NCI-H1694 (cell line): ENCODE measurements at regions not wholly inside any gene's neighbourhood (a gene's known extent, or its start where the extent isn't known, plus 50 kb on each side); places are given as distances from the start of the nearest gene placed in this dataset.
"Not testable (repeated sequence)": the region's sequence is repeated elsewhere in the genome, so short reads cannot be mapped to it uniquely, and the experiment has no call there.

Source experiments
- DNase-seq: peaks from one replicate; lab custom pipeline; 2025; lab: John Stamatoyannopoulos, UW

GRCh38 chr14:85156319-85156718, 373.6 kb upstream of the FLRT2 start:
- no peak for DNase-seq

DNA sequence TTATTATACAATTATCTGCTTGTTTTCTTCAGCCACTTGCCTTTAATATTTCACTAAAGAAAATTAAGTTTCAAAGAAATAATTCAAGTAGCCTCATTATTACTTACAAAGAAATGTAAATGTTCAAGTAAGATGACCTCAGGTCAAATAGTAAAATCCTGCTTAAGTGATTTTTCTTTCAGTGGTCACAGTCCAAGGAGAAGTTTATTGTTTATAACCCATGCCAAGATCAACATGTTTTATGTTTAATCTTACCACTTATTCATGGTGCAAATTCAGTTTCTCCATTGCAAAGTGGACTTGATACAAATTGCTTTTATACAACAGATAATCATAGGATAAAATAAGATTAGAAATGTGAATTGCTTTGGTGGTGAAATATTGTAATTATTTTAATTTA, 370.2 kb upstream of the FLRT2 start:
- DNase-seq, result no peak

DNA sequence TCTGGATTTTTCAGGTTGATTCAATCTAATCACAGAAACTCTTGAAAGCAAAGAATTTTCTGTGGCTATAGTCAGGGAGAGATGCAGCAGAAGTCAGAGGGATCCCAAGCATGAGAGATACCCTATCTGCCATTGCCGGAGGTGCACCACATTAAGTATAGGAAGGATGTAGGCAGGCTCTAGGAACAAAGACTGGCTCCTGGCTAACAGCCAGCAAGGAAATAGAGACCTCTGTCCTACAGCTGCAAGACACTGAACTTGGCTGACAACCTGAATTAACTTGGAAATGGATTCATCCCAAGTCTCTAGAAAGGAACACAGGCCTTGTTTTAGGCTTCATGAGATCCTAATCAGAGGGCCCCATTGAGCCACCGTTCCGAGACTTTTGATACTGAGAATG, 364.9 kb upstream of the FLRT2 start:
- no peak for DNase-seq

- no peak for DNase-seq
Observed at GRCh38 chr14:85169381-85169780, 360.6 kb upstream of the FLRT2 start.

DNA sequence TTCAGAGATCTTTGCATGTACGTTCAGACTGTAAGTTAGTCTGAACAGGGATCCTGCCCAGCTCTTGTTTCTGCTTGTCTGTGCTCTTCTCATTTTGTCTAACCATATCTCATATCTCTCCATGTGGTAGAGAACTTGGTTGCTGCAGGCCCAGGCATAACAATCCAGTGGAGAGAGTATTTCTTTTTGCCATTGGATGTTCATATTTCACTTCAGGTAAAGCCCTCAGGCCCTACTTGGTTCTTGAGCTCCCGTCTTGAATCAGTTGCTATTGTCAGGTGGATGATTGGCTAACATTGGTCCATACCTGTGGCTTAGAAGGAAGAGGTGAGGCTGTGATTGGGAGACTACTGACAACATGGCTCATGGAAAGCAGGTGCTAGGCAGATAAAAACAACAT, 357.7 kb upstream of the FLRT2 start:
- no peak for DNase-seq

GRCh38 chr14:85172889-85173477, 357.0 kb upstream of the FLRT2 start:
- no peak for DNase-seq

GRCh38 chr14:85175556-85175955, 354.4 kb upstream of the FLRT2 start:
- DNase-seq, result no peak

- no peak for DNase-seq
Observed at GRCh38 chr14:85178864-85179263, 351.1 kb upstream of the FLRT2 start.

GRCh38 chr14:85180876-85181275, 349.1 kb upstream of the FLRT2 start:
- no peak for DNase-seq

DNA sequence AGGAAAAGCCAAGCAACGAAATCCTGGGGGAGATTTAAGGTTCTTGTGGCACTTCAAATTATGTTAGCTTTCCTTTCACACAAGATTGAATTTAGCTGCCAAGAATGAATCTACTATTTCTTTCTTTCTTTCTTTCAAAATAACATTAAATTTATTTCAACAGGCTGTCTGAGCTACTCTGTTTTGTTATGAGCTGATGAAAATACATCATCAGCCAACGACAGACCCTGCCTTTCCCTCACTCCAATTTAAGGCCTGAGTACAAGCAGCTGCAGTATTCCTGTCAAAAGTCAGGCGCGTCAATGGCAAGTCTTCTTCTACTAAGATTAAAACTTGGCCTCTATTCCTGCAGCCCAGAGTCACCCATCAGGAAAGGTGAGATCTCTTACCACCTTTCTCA, 347.7 kb upstream of the FLRT2 start:
- DNase-seq, result no peak

DNA sequence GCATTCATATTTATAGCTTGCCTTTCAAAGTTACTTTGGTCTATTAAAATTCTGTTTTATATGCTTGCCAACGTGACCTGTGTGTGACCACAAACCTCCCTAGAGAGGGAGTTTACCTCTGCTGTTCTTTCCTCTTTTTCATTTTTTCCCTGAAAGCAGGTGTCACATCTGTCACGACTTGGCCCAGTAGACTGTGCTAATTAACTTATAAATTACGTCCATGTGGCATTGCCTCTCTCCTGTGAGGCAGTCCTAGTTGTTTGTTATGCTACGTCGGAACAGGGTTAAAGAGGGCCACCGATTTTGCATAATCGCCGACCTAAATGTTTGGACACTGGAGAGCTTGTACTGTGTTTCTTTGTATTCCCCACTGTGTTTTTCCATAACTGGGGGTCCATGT, 343.9 kb upstream of the FLRT2 start:
- DNase-seq, result peak; percentile 84

DNA sequence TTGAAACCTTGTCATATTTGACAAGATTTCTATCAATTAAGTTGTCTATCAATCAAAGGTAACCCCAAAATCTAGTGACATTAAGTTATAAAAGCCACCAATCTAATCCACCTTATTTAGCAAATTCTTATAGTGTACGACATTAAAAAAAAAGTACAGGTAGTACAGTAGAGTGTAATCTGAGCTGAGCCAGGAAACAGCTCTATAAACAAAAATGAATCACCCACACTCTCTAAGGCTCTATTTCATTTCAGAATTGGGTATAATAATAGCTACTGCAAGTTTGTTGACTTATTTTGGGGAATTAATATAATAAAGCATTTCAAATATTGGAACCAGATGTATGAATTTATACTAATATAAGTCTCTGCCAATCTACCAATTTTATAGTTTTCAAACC, 342.4 kb upstream of the FLRT2 start:
- DNase-seq, result no peak

DNA sequence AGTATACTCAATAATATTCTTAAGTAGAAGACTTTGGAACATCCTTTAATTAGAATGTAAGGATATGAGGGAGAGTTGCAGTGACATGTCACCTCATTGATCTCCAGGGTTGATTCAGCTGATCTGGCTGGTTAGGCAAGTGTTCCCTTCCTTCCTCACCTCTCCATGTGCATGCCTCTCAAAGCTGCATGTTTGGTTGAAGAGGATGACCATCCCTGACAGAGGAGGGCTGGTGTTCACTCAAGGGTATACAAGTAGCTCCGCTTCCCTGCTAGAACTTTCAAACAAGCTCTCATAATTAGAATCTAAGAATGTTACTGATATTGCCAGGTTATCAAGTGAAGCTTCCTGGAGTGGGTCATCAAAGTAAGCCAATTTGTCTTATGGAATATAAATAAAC, 341.1 kb upstream of the FLRT2 start:
- no peak for DNase-seq

GRCh38 chr14:85189253-85189652, 340.7 kb upstream of the FLRT2 start:
- DNase-seq, result not testable (repeated sequence)

DNA sequence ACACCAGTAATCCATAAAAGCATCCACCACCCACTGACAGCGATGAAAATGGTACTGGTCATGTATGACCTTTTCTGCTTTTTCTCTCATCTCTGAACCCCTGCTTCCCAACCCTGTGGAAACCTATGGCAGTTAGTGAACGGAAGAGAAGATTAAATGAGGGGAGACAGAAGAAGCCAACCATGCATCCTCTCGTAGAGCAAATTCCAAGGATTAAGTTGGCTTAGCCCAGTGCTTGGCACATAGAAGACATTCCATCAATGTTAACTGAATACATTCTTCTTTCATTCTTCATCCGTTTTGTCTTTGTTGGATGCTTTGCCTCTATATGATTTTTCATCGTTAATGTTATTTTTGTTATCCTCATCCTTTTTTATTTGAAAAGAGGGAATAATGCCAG, 339.7 kb upstream of the FLRT2 start:
- no peak for DNase-seq

DNA sequence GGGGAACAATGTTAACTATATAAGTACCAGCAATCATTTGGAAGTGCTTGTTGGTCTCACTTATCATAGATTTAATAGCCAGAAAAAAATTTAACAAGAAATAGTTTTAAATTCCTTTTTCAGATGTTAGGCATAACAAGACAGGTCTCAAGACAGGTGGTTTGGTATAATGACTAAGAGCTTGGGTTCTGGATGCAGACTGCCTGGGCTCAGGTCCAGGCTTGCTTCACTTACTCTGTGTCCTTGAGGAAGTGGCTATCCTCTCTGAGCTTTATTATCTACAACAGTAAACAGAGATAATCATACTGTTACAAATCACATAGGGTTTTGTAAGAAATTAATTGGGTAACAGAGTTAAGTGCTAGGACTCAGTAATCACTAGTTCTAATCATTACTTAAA, 338.0 kb upstream of the FLRT2 start:
- no peak for DNase-seq

DNA sequence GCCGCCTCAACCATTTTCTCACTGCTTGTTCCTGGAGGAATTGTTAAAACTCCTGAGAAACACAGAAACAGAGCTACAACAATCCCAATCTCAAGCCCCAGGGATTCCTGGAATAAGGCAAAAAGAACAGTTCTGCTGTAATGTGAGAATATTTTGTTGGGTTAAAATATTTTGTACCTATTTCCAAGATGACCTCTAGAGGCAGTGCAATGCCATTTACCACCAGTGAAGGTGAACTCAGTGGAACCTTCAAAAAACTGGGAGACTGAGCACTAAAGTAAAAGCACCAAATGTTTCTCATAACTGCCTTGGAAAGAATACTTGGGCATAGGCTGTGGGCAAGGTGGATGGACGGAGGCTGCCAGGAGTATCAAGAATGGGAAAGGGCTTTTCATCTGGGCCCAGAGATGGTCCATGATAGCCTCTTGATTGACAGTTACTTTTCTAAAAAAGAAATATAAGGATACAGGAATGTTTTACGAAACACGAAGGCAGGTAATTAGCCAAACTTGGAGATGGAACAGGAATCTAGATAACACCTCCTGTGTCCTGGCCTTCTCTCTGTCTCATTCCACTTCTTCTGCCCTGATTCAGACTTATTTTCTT, 334.0 kb upstream of the FLRT2 start:
- DNase-seq, result peak; percentile 18

- DNase-seq, result no peak
Observed at GRCh38 chr14:85198001-85198400, 331.9 kb upstream of the FLRT2 start.

- DNase-seq, result no peak
Observed at GRCh38 chr14:85205875-85206274, 324.1 kb upstream of the FLRT2 start.

GRCh38 chr14:85214471-85214870, 315.5 kb upstream of the FLRT2 start:
- no peak for DNase-seq

GRCh38 chr14:85217412-85217811, 312.5 kb upstream of the FLRT2 start:
- DNase-seq, result no peak

- DNase-seq, result no peak
Observed at GRCh38 chr14:85218982-85219381, 311.0 kb upstream of the FLRT2 start.

- no peak for DNase-seq
Observed at GRCh38 chr14:85221832-85222231, 308.1 kb upstream of the FLRT2 start.

DNA sequence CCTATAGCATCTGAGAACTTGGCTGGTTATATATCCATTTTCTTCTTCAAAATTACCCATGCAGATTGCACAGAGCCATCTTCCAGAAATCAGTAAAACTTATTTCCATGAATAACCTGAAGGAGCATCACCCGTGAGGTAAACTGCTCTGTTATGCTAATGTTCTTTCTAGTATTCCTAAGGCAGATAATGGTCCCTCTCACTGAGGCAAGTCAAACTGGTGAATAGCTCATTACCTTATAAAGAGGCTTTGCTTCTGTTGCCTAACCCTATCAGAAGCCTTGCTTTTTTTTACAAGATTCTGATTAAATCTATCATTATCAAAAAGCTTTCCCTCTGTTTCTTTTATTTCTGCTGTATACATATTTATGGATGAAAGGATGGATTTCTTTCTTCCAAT, 307.6 kb upstream of the FLRT2 start:
- DNase-seq, result no peak
